SK-N-MC (cell line): ENCODE measurements at regions not wholly inside any gene's neighbourhood (a gene's known extent, or its start where the extent isn't known, plus 50 kb on each side); places are given as distances from the start of the nearest gene placed in this dataset.

Source experiments
- EZH2 ChIP-seq: fragments of 200-600 bp; sonication (generic); IDR thresholded peaks from one replicate; pipeline ENCODE4 v1.6.1; 2017; ENCODE audit warnings: antibody characterized with exemption
- FOXP2 ChIP-seq: optimal IDR thresholded peaks from 2 replicates; pipeline ENCODE3; 2011; ENCODE audit warnings: mild to moderate bottlenecking, moderate library complexity; ENCODE audit not compliant: insufficient read depth; ENCODE audit errors: extremely low read length, control extremely low read depth
- POLR2AphosphoS5 ChIP-seq: IDR thresholded peaks from 2 replicates; pipeline ENCODE4 v1.6.1; 2012; ENCODE audit warnings: mild to moderate bottlenecking, low read depth, low read length, borderline replicate concordance

DNA sequence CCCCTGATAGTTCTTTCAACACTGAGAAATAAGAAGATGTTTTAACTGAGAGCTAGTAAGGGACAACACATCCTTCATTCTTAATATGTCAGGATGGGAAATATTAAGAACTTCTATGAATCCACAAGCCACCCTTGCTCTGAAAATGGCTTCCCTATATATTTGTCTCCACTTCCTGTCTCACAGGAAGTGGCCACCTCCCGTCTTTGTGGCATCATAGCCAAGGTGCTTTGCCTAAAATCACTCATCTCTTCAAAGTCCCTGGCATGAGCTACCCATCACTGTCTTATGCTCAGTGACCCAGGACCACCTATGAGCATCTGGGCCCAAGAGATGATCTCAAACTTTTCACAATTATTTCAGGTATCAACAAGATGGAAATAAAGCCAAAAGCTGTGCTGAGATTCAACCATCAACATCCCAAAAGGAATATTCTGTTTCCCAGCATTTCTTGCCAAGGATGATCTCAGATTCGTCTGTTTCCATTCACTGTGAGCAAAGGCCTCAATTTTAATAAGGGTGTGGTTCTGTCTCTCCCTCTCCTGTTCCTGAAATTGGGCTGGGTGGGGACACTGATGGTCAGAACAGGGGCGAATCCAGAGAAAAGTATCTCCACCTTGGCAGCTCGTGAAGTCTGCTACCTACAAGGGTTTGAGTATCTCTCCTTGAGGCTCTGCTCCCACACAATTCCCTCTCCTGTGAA, 493.9 kb downstream of the MN1 start:
- TF ChIP-seq POLR2AphosphoS5 (no peak), EZH2 (no peak), FOXP2 (no peak)
